HK-2 (cell line): ENCODE measurements at regions not wholly inside any gene's neighbourhood (a gene's known extent, or its start where the extent isn't known, plus 50 kb on each side); places are given as distances from the start of the nearest gene placed in this dataset.

Experiments
- DNase-seq: peaks from one replicate; pipeline ENCODE4 v3.0.0-alpha.2; 2018; ENCODE audit not compliant: unreplicated experiment

GRCh38 chr11:70763606-70764005 lies 365.3 kb downstream of the CTTN start:
- no peak for DNase-seq

GRCh38 chr11:70764356-70764905 lies 366.1 kb downstream of the CTTN start:
- DNase-seq = no peak

- DNase-seq = no peak
These were observed 368.6 kb downstream of the CTTN start for GRCh38 chr11:70766901-70767300.

GRCh38 chr11:70768346-70769095 lies 370.2 kb downstream of the CTTN start:
- DNase-seq = no peak

- no peak for DNase-seq
These were observed 370.8 kb downstream of the CTTN start for GRCh38 chr11:70769106-70769505.

- no peak for DNase-seq
These were observed 371.2 kb downstream of the CTTN start for GRCh38 chr11:70769521-70769920.

- DNase-seq = no peak
These were observed 373.0 kb downstream of the CTTN start for GRCh38 chr11:70771099-70771885.

- no peak for DNase-seq
These were observed 374.6 kb downstream of the CTTN start for GRCh38 chr11:70772950-70773349.

GRCh38 chr11:70775386-70776075 lies 377.2 kb downstream of the CTTN start:
- no peak for DNase-seq

GRCh38 chr11:70776914-70777532 lies 378.7 kb downstream of the CTTN start:
- DNase-seq = no peak

- no peak for DNase-seq
These were observed 380.6 kb downstream of the CTTN start for GRCh38 chr11:70778883-70779282.

GRCh38 chr11:70779433-70780245 lies 381.3 kb downstream of the CTTN start:
- no peak for DNase-seq

- DNase-seq = no peak
These were observed 381.9 kb downstream of the CTTN start for GRCh38 chr11:70780246-70780535.

GRCh38 chr11:70782401-70782913 lies 384.1 kb downstream of the CTTN start:
- no peak for DNase-seq

- no peak for DNase-seq
These were observed 385.0 kb downstream of the CTTN start for GRCh38 chr11:70783356-70783755.

GRCh38 chr11:70783821-70784220 lies 385.5 kb downstream of the CTTN start:
- DNase-seq = no peak

- no peak for DNase-seq
These were observed 387.0 kb downstream of the CTTN start for GRCh38 chr11:70785372-70785771.

GRCh38 chr11:70786021-70786665 lies 387.8 kb downstream of the CTTN start:
- DNase-seq = no peak

GRCh38 chr11:70788248-70789022 lies 390.1 kb downstream of the CTTN start:
- peak; percentile 51 for DNase-seq
